ENCODE measurements at regions not wholly inside any gene's neighbourhood (a gene's known extent, or its start where the extent isn't known, plus 50 kb on each side); places are given as distances from the start of the nearest gene placed in this dataset.

GRCh38 chr11:134535029-134536025 is 123.3 kb upstream of the B3GAT1 start:
- in situ Hi-C loops (cut with MboI) (no loop called here), intact Hi-C loops (cut with micrococcal nuclease) (no loop called here)
- ChIA-PET POLR2A (no interaction called here), CTCF (ENCODE audit: low intra/inter-chr PET ratio) (no interaction called here)
- no peak overlapping the region for H3K4me3 ChIP-seq
- 2% methylated on average over 21 of the region's 22 CpGs for WGBS (ENCODE audit: insufficient coverage, low coverage, missing lambda C conversion rate)
- no peak for DNase-seq (ENCODE audit: extremely low read depth in 1 of 4, low spot score in 3 of 4)
- BruUV-seq (replicated peaks), result no TSS peak
- 0 out of 5 replicates have a peak, but pooled peaks cover 0 to 4% of the 10 kb centered on the region in 2 experiments for H3K4me1 ChIP-seq (replicated peaks in 1 of 2; ENCODE audit: control insufficient read depth in 2 of 2, insufficient read depth in 2 of 2, low read length in 2 of 2)
- H3K9me3 ChIP-seq (replicated peaks; ENCODE audit: control insufficient read depth, insufficient read depth, low read depth, low read length), result no peaks in the 10 kb centered on the region
- H3K27me3 ChIP-seq (ENCODE audit: control insufficient read depth in 2 of 2, insufficient read depth in 2 of 2, low read length in 2 of 2), result peaks cover 11 to 74% of the 10 kb centered on the region in 2 experiments; a peak in 3 of 5 replicates
- H3K9me1 ChIP-seq (ENCODE audit: control insufficient read depth, insufficient read depth, low read length), result no peaks in the 10 kb centered on the region
- ATAC-seq, result no peak; the same call in 1 of the 3 replicates
- H3K9ac ChIP-seq (ENCODE audit: insufficient read depth in 1 of 2, low read depth in 2 of 2, low read length in 2 of 2), result no peak overlapping the region
- H3K79me2 ChIP-seq (ENCODE audit: control insufficient read depth, insufficient read depth, low read length), result no peaks in the 10 kb centered on the region
- H3K27ac ChIP-seq (ENCODE audit: extremely low read depth, low read depth, low read length), result no peak overlapping the region
- 0 out of 2 replicates have a peak, but pooled peaks cover 4% of the 10 kb centered on the region for H4K20me1 ChIP-seq (replicated peaks; ENCODE audit: control insufficient read depth, insufficient read depth, low read length)
- no peak overlapping the region for H2AFZ ChIP-seq (ENCODE audit: low read depth, low read length)
- H3K36me3 ChIP-seq (ENCODE audit: control insufficient read depth, insufficient read depth, low read length), result no peaks in the 10 kb centered on the region
- no peak for FAIRE-seq
- H3K4me2 ChIP-seq (ENCODE audit: insufficient read depth, low read length), result no peak overlapping the region
- TF ChIP-seq GATAD2A (IDR thresholded peaks at IDR 0.05) (no peak), ETV5 (CRISPR knock-in tag; IDR thresholded peaks at IDR 0.05; ENCODE audit: low read depth) (no peak), CHAMP1 (IDR thresholded peaks at IDR 0.05) (no peak), FOXP1 (CRISPR knock-in tag; IDR thresholded peaks at IDR 0.05) (no peak), SAP30 (IDR thresholded peaks at IDR 0.05; ENCODE audit: borderline replicate concordance, insufficient read depth, low read depth, low read length, poor library complexity, severe bottlenecking) (no peak), CTCF (IDR thresholded peaks at IDR 0.05 in 2 of 3, conservative IDR thresholded peaks at IDR 0.05 in 1 of 3; ENCODE audit: insufficient read depth in 2 of 3, low read depth in 1 of 3, low read length in 3 of 3) (no peak), COPS2 (conservative IDR thresholded peaks at IDR 0.05) (no peak), SAFB2 (IDR thresholded peaks at IDR 0.05; ENCODE audit: borderline replicate concordance, low read depth, low read length, severe bottlenecking) (no peak), TBP (optimal IDR thresholded peaks at IDR 0.05; ENCODE audit: low read depth, low read length) (no peak), GTF2A2 (tag; IDR thresholded peaks at IDR 0.05) (no peak), ZNF584 (CRISPR knock-in tag; IDR thresholded peaks at IDR 0.05; ENCODE audit: low read depth) (no peak), ZNF717 (CRISPR knock-in tag; IDR thresholded peaks at IDR 0.05) (no peak), NUFIP1 (IDR thresholded peaks at IDR 0.05; ENCODE audit: partially characterized antibody) (no peak), THAP12 (CRISPR knock-in tag; IDR thresholded peaks at IDR 0.05) (no peak)
